Fibroblast of pulmonary artery (primary cell): ENCODE measurements at regions not wholly inside any gene's neighbourhood (a gene's known extent, or its start where the extent isn't known, plus 50 kb on each side); places are given as distances from the start of the nearest gene placed in this dataset.
A peak's percentile ranks its signal among the peaks of the same experiment; 100 is the strongest.

Source experiments
- DNase-seq: peaks from one replicate; pipeline ENCODE4 v3.0.0-alpha.2; 2010; ENCODE audit warnings: low read depth
- H3K4me3 ChIP-seq: replicated peaks from 2 replicates; pipeline ENCODE4 v1.5.1; 2011; ENCODE audit warnings: low read depth, mild to moderate bottlenecking, control low read depth, low read length, moderate library complexity
- CTCF ChIP-seq: IDR thresholded peaks from 2 replicates; pipeline ENCODE4 v1.5.1; 2011; ENCODE audit warnings: mild to moderate bottlenecking, control low read depth, low read length, inconsistent platforms; ENCODE audit errors: missing control alignments

- H3K4me3 ChIP-seq, result no peak overlapping the region
- TF ChIP-seq CTCF, result no peak
- DNase-seq, result no peak
Observed at GRCh38 chr14:31978423-31978822, 98.7 kb upstream of the ARHGAP5 start.

GRCh38 chr14:31982642-31983041, 94.5 kb upstream of the ARHGAP5 start:
- H3K4me3 ChIP-seq, result no peak overlapping the region
- DNase-seq, result no peak
- TF ChIP-seq CTCF, result no peak

- DNase-seq, result no peak
- no peak for TF ChIP-seq CTCF
- H3K4me3 ChIP-seq, result no peak overlapping the region
Observed at GRCh38 chr14:31986405-31986804, 90.7 kb upstream of the ARHGAP5 start.

- H3K4me3 ChIP-seq, result no peak overlapping the region
- no peak for TF ChIP-seq CTCF
- DNase-seq, result no peak
Observed at GRCh38 chr14:31987721-31988120, 89.4 kb upstream of the ARHGAP5 start.

GRCh38 chr14:31988244-31988643, 88.9 kb upstream of the ARHGAP5 start:
- no peak for DNase-seq
- no peak for TF ChIP-seq CTCF

GRCh38 chr14:31990183-31990857, 86.8 kb upstream of the ARHGAP5 start:
- DNase-seq, result no peak
- H3K4me3 ChIP-seq, result no peak overlapping the region
- no peak for TF ChIP-seq CTCF

More at GRCh38 chr14:31988244-31988643, 88.9 kb upstream of the ARHGAP5 start:
- H3K4me3 ChIP-seq, result no peak overlapping the region

GRCh38 chr14:31990926-31991572, 86.1 kb upstream of the ARHGAP5 start:
- H3K4me3 ChIP-seq, result no peak overlapping the region
- DNase-seq, result peak; percentile 47

More at GRCh38 chr14:31990926-31991572, 86.1 kb upstream of the ARHGAP5 start:
- TF ChIP-seq CTCF, result no peak
